DMS 273 (cell line): ENCODE measurements at regions not wholly inside any gene's neighbourhood (a gene's known extent, or its start where the extent isn't known, plus 50 kb on each side); places are given as distances from the start of the nearest gene placed in this dataset.
"Not testable (repeated sequence)": the region's sequence is repeated elsewhere in the genome, so short reads cannot be mapped to it uniquely, and the experiment has no call there.

ENCODE experiments used
- DNase-seq: peaks from one replicate; lab custom pipeline; 2025; ENCODE audit not compliant: unreplicated experiment; lab: John Stamatoyannopoulos, UW

DNA sequence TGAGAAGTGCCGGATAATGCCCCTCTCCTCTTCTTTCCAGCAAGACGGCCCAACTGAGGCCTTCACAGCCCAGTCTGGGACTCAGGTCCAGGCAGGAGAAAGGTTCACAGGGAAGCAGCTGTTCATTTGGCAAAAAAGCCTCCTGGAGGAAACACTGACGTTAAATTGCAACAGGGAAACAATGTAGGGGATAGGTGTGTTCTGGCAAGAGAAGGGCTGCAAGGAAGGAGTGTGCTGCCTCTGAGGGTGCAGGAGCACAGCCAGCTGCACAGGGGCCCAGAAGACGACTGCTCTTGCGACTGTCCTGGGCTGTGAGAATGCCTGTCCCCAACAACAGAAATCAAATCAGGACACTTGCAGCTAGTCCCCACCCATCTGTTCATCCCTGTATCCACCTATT, 70.6 kb upstream of the PMEPA1 start:
- no peak for DNase-seq

- no peak for DNase-seq
These were observed 69.7 kb upstream of the PMEPA1 start for GRCh38 chr20:57779401-57780003.

DNA sequence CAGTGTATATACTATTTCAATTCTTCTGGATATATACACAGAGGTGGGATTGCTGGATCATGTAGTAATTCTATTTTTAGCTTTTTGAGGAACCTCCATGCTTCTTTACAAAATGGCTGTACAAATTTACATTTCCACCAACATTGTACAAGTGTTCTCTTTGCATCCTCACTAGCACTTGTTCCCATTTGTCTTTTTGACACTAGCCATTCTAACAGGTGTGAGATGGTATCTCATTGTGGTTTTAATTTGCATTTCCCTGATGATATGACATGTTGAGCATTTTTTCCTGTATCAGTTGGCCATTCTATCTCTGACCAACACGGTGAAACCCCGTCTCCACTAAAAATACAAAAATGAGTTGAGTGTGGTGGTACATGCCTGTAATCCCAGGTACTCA, 68.1 kb upstream of the PMEPA1 start:
- no peak for DNase-seq

- DNase-seq = no peak
These were observed 65.1 kb upstream of the PMEPA1 start for GRCh38 chr20:57774951-57775350.

DNA sequence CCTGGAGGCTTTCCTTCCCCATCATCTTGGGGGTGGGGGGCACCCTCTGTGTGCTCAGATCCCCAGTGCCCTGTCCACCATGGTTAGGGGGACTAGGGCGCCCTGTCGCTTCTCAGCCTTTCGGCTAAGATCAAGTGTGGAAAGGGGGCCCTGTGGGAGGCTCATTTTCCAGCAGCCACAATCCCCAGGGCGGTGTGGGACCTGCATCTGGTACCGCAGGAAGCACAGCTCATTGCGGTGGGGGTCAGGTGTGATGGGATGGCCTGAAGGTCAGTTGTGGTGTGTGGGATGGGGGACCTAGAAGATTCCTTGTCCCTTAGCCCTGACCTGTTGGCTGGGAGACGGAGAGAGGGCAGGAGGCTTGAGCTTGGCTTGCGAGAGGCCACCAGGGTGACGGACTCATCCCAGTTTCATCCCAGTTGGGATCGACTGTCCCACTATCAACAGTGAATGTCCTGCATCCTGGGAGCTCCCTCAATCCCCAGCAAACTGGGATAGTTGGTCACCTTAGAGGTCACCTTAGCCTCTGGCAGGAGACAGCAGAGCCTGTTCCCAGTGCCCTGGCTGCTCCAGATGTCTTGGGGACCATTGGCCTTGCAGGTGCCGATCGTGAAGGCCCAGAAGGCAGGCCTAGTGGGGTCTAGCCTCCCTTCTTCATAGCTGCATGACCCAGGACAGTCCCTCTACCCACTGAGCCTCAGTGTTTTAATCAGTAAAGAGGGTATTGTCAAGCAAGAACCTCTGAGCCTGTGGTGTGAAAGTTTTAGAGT, 64.5 kb upstream of the PMEPA1 start:
- DNase-seq = no peak

DNA sequence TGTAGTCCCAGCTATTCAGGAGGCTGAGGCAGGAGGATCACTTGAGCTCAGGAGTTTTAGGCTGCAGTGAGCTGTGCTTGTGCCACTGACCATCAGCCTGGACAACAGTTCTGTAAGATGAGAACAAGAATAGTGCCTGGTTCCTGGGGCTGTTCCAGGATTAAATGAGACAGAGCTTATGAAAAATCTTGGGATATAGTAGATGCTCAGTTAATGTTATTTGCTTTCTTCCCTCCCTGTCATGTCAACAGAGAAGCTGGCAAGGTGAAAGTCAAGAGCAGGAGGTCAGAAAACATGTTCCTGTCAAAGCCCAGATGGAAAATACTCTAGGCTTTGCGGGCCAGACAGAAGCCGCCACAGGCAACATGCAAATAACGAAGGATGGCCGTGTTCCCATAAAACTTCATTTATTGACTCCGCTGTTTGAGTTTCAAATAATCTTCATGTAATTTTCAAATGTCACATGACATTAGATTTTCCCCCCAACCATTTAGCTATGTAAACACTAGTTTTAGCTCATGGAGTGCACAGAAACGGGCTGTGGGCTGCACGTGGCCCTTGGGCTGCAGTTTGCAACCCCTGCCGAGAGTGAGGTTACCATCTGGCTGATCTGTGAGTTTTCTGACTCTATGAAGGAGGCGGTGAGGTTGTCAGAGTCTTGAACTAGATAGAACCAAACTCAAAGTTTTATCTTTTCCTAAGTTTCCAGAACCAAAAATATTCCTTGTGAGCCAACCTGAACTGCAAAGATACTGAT, 63.4 kb upstream of the PMEPA1 start:
- no peak for DNase-seq

DNA sequence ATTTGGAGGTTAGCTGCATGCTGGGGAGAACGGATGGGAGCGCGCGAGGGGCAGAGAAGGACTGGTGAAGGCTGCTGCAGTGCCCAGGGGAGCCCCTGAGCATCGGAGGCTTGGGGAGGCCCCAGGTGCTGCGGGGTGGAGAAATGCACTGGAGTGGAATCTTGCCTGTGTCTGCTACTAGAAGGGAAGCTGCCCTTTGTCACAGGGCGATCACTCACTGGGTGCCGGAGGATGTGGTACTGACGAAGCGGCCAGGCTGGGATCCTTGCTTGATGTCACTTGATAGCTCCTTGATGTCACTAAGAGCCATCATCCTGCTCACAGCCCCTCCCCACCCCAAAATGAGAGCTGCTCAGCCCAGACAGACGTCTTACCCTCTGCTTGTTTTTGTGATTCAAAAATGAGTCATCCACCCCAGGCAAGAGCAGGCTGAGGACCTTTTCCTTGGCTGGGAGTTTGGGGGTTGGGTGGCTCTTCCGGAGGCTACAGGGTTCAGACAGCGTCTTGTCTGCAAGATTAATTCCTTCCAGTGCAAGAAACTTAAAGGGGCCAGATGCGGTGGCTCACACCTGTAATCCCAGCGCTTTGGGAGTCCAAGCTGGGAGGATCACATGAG, 62.6 kb upstream of the PMEPA1 start:
- no peak for DNase-seq

GRCh38 chr20:57770852-57771720, 61.3 kb upstream of the PMEPA1 start:
- DNase-seq = no peak

DNA sequence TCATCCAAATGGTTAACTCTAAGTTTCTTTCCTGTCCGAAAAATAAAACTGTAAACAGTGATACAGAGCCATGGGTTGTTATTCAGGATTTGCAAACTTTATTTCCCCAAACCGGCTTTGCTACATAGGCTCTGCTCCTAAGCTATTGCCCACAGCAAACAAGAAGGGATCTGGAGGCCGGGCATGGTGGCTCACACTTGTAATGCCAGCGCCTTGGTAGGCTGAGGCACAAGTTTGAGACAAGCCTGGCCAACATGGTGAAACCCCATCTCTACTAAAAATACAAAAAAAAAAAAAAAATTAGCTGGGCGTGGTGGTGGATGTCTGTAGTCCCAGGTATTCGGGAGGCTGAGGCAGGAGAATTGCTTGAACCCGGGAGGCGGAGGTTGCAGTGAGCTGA, 60.6 kb upstream of the PMEPA1 start:
- not testable (repeated sequence) for DNase-seq

DNA sequence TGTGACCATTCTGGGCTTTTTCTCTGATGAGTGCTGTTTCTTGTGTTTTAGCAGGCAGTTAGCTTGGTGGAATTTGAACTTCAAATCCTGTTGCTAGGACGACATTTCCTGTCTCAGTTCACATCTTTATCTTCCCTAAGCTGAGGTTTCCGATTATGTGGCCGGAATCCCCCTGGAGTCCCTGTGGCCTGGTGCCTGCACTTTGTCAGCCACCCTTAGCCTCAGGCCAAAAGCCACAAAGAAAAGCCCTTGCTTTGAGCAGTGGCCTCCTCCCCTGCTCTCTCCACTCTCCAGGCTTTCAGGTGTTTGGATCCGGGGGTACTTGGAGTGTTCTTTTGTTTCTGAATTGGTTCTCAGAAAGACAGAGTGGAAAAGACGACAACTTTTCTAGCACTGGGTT, 59.9 kb upstream of the PMEPA1 start:
- no peak for DNase-seq

DNA sequence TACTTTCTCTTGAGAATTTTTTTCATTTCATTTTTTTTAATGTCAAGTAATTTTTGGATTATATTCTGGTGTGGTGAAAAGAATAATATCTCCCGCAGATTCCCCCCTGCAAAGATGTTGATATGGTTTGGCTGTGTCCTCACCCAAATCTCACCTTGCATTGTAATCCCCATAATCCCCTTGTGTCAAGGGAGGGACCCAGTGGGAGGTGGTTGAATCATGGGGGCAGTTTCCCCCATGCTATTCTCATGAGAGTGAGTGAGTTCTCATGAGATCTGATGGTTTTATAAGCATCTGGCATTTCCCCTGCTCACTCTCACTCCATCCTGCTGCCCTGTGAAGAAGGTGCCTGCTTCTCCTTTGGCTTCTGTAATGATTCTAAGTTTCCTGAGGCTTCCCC, 58.7 kb upstream of the PMEPA1 start:
- no peak for DNase-seq

- no peak for DNase-seq
These were observed 57.6 kb upstream of the PMEPA1 start for GRCh38 chr20:57767441-57767840.

GRCh38 chr20:57763235-57763595, 53.4 kb upstream of the PMEPA1 start:
- DNase-seq = no peak

DNA sequence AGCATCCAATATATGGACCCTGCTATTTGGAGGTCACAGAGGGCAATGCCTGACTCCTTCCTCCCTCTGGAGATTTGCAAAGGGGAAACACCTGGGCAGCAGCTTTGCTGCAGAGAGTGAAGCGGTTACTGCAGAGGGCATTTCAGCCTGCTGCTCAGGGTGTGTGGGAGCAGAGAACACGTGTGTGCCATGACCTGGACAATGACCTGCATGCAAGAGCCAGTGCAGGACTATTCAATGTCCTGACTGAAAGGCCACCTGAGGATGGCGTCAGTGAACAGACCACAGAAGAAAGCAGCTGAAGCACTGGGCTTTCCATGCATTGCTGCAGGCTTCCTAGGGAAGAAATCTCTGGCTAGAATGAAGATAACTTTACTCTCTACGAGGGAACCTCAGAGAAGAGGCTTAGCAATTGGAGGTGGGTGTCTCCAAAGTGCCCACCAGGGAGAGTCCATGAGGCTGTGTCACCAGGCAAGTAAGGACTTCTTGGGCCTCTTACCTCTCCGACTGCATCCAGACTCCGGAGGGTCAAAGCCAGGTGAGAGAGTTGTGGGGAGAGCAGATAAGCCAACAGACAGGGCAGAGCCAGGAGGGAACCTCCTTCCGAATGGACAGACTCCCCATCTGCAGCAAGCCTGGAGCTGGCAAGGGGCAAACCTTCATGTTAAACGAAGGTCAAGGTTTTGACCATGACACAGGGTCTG, 52.9 kb upstream of the PMEPA1 start:
- DNase-seq = no peak

GRCh38 chr20:57761413-57761734, 51.6 kb upstream of the PMEPA1 start:
- DNase-seq = no peak

DNA sequence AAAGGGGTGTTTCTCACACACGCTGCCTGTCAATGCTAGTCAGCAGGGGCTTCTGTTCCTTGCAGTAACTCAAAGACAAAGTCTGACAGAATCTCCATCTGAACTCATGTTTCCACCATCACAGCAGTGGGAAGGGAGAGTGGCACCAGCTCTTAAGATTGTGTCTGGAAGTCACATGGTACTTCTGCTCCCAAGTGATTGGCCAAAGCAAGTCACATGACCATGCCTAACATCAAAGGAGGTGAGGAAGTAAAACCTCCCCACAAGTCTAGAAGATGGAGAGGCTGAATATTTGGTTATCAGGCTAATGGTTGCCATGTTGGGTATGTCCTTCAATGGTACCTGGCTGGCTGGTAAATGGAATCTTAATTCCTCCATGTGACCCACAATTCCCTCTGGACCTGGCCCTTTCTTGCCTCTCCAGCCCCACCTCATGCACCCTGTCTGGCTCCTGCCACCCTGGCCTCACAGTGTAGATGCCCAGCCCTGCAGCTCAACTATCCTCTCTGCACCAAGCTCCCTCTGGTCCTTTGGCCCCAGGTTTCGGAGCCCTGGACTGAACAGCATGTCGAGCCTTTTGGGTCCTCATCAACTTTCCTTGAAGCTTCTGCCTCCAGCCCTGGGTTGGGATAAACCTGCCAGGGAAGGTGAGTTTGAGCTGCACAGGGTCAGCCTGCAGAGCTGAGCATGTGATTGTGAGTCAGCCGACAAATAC, 51.0 kb upstream of the PMEPA1 start:
- DNase-seq = no peak

DNA sequence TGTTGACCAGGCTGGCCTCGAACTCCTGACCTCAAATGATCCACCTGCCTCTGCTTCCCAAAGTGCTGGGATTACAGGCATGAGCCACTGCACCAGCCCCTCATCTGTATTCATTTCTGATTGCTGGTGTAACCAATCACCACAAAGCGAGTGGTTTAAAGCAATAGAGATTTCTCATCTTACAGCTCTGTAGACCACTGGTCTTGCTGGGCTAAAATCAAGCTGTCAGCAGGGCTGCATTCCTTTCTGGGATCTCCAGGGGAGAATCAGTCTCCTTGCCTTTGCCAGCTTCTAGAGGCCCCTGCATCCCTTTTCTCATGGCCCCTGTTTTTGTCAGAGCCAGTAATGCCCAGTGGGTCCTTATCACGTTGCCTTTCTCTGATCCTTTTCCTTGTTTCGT, 49.9 kb upstream of the PMEPA1 start:
- DNase-seq = no peak
